HG02642 (cell line): ENCODE measurements at regions not wholly inside any gene's neighbourhood (a gene's known extent, or its start where the extent isn't known, plus 50 kb on each side); places are given as distances from the start of the nearest gene placed in this dataset.

Experiments
- ATAC-seq: cut with Tn5 transposase; IDR thresholded peaks from one replicate; pipeline ENCODE4 v1.9.1; 2021; ENCODE audit warnings: mild to moderate bottlenecking; ENCODE audit not compliant: unreplicated experiment, poor library complexity

DNA sequence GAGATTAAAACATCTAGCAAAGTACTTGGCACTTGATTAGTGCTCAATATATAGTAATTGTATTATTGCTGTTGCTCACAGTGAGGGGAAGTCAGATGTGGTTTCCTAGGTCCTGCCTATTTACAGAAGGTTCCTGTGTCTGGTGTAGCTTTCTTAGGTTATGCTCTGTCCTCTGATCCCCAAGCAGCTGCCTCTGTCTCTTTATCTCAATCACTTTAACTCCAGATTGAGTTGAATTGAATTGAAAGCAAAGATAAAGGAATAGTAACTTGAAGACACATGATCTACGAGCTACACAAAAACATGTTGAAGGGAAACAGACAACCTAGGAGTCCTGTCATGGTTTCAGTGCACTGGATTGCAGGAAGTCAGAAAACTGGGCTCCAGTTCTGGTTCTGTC, 113.9 kb upstream of the ADAMTSL1 start:
- ATAC-seq, result no peak

DNA sequence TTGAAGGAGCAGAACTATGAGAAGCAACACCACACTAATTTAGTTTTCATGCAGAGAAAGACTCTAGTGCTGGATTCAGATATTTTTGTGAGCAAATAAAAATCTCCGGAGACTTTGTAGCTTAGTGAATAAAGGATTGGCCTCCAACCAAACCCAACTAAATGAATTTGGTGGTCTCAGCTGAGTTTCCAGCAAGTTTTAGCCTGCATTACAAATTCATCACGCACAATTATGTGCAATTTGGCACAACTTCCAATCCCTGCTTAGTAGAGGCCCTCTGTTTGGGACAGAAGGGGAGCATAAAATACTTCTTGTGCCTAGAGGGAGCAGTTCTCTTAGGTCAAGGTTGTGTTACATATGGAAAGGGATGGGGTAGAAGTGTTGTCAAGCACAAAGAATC, 112.3 kb upstream of the ADAMTSL1 start:
- ATAC-seq, result no peak

DNA sequence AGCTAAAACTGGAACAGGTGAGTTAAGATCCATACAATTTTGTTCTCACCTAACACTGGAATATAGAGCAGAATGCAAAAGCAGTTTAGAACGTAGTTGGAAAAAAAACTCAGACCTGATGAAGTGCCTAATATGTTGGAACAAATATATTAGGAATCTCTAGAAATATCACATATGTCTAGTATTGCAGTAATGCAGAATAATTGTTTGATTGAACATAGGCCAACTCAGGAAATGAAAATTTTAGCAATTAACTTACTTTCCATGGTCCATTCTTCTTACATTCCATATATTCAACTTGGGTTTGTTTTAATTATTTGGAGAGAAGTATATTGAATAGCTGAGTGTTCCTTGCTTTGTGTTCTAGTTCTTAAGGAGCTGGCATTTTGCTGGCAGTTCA, 111.8 kb upstream of the ADAMTSL1 start:
- ATAC-seq, result no peak

DNA sequence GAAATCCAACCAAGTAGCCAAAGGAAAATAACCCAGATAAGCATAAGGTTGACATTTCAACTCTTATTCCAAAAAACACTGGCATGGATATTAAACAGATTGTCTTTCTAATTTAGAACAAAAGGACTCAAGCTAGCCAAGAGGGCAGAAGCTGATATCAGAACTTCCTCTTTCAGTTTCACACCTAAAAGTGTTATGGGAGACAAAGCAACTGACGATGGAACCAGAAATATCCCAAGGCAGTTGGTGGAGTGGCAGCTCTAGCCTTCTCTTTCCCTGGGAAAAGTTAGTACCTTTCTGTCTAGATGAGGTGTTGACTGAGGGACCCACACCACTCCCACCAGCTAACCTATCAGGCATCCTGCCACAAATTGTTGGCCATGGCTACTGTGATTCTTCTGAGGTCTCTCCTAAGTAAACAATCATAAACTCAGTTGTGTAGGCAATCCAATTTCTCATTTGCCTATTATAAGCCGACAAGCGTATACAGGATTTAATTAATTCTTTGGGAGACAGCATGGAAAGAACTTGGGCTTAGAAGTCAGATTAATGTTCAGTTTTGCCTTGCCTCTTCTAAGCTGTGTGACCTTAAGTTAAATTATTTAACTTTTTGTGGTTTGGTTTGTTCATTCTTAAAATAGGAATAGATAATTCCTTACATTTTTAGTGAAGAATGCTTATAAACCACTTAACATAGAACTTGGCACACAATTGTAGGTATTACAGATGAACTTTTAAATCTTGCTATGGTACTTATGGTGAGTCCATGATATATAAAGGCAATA, 110.9 kb upstream of the ADAMTSL1 start:
- no peak for ATAC-seq

DNA sequence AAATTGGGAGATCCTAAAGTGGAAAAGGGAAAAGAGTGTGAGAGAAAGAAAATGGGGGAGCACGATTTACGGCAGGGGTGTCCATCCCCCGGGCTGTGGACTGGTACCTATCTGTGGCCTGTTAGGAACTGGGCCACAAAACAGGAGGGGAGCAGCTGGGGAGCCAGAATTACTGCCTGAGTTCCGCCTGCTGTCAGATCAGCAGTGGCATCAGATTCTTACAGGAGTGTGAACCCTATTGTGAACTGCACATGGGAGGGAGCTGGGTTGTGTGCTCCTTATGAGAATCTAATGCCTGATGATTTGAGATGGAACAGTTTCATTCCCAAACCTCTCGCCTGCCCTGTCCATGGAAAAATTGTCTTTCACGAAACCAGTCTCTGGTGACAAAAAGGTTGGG, 108.3 kb upstream of the ADAMTSL1 start:
- no peak for ATAC-seq

DNA sequence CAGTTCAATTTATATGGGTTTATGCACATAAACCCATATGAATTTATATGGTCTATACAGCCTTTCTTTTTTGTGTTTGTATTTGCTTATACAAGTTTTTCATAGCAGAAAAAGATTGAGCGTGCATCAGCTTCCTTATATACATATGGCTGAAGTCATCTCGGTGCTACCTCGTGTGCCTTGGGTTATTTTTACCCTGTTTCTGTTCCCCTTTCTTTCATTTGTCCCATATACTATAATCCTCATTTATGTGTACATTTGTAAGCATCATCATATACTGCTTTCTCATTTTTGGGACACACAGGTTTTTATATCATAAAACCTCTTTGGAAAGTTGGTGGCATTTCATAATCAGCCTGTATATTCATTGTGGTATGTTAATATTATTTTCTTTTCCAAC, 107.8 kb upstream of the ADAMTSL1 start:
- ATAC-seq, result no peak

DNA sequence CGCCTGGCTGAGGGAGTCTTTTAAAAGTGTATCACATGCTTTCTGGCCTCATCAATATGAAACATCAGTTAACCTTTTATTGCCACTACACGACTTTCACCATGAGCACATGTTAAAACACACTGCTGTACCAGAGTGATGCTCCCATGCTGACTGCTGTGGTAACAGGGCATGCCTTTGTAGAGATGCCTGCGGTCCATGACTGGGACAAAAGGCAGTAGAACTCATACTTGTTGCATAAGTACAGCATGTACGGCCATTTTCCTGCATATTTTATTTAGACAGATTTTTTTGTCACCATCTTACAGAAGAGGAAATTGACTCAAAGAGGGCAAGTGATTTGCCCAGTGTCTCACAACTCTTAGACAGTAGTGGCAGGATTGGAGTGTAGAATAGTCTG, 105.7 kb upstream of the ADAMTSL1 start:
- ATAC-seq, result no peak

DNA sequence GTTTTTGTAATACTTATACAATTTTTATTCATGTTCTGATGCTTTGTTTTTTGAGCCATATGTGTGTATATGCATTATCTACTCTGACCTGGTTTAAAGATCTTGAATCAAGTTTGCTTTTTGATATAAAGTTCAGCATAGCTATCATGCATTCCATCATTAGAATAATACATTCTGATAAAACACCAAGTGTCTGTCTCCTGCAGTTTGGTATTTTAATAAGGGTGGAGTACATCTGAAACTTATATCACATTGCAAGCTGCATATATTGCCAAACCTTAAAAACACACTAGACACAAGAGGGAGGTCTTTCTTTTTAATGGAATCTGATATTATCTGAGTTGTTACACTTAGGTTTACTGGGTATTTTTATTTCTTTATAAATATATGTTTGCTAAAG, 102.8 kb upstream of the ADAMTSL1 start:
- ATAC-seq, result no peak

DNA sequence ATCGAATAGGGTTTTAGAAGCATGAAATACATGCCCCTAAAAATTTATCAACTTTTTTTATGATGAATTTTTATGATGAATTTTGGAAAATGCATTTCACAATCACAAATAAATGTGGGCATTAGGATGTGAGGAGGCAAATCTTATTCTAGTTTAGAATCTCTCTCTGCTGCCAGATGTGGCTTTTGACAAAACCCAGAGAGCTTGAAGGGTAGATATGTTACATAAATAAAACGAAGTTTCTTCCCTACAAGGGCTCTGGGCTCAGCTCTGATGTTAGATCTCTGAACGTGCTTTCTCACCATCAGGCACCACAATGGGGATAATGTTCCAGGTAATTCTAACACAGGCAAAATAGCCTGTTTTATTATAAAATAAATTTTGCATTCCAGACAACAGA, 102.3 kb upstream of the ADAMTSL1 start:
- ATAC-seq, result no peak

DNA sequence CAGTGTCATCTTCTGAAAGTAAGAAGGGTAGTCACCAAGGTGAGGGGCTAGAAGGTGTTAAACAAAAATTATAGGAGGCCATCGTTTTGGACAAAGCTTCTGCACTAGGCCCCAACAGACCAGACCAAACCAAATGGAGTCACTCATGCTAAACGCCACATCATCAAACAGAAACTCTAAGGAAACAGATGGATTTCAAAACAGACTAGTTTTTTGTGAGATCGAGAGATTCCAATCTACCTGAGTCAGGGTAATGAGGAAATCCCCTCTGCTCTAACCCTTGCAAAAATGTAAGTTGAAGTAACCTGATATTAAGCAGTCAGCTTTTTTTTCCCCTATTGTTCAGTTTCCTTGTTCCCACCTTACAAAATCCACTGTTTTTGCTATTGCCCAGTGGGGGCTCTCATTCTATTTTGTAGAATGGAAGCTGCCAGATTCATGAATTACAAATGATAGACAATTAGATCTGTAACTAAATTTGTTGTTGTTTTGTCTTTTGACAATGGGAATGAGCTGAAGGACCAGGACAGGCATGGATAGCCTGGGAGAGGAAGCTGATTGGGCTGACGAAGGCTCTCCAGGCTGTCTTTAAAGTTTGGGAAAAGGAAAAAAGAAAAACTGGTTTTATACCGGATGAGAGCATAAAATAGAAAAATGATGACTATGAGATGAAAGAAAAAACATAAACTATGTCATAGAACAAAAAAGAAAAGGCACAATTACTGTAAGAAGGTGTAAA, 94.7 kb upstream of the ADAMTSL1 start:
- no peak for ATAC-seq

DNA sequence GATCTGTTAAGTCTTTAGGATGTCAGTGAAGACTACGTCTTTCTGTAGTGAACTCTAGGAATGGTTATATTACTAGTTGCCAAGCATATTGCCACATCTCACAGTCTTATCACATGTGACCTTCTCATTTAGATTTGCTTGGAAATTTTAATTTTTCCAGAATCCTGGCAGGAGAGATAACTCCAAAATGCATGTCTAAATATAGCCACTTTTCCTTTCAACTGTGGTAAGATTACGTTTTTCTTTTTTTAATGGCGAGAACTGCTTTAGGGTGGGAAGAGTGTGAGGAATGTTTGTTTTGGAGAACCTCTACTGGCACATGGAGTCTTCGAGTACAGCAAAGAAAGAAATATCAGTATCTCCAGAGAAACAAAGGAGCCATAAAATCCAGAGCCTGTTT, 91.7 kb upstream of the ADAMTSL1 start:
- no peak for ATAC-seq

DNA sequence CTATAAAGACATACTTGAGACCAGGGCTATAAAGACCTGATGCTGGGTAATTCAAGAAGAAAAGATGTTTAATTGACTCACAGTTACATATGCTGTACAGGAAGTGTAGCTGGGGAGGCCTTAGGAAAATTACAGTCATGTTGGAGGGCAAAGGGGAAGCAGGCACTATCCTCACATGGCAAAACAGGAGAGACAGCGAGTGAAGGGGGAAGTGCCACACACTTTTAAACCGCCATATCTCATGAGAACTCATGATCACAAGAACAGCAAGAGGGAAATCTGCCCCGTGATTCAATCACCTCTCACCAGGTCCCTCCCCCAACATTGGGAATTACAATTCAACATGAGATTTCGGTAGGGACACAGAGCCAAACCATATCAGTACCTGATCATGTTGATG, 89.9 kb upstream of the ADAMTSL1 start:
- no peak for ATAC-seq

DNA sequence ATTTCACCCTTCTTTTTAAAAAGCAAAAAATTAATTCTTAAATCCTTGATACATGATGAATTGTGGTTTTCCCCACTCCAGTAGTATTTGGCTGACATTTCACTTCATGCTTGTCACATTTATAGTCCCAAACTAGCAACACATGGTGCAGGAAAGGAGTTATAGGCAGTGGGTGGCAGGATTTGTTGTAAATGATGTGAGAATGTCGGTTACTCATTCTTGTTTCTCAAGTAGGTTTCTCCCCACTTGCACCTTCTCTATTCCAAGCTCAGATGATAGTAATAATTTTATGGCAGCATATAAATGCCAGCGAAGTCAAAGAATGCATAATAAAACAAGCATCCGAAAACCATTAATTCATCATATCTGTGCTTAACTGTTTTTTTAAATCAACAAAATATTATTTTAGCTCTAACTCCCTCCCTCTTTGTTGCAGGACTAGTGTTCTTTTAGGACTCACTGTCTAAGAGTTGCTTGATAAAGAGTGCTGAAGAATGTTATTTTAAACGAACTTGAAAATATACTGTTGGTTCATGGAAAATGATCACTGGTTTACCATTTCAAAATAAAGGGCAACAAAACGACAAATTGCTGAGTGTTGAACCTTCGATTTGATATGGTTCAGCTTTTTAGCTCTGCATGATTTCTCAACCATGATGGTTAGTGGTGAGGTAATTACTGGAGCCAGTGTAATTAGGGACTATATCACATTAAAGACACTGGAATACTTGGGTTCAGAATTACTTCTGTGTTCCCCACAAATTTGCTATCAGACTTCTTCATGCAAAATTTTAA, 88.1 kb upstream of the ADAMTSL1 start:
- ATAC-seq, result no peak

DNA sequence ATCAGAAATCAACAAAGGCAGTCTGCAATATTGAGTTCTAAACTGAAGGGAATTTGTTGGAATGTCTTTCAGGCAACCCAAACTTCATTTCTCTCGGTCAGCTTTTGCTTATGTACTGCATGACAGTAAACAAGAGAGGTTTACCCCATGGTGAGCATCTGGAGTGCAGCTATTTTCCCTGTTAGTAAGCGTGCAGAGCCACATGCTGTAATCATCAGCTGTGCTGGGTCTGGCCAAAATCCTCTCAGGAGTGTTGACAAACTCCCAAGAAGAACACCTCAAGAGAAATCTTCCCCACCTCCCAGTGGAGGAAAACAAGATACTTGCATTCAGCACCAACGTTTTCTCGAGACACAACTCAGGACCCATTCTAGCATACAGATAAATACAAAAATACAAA, 83.6 kb upstream of the ADAMTSL1 start:
- ATAC-seq, result no peak

DNA sequence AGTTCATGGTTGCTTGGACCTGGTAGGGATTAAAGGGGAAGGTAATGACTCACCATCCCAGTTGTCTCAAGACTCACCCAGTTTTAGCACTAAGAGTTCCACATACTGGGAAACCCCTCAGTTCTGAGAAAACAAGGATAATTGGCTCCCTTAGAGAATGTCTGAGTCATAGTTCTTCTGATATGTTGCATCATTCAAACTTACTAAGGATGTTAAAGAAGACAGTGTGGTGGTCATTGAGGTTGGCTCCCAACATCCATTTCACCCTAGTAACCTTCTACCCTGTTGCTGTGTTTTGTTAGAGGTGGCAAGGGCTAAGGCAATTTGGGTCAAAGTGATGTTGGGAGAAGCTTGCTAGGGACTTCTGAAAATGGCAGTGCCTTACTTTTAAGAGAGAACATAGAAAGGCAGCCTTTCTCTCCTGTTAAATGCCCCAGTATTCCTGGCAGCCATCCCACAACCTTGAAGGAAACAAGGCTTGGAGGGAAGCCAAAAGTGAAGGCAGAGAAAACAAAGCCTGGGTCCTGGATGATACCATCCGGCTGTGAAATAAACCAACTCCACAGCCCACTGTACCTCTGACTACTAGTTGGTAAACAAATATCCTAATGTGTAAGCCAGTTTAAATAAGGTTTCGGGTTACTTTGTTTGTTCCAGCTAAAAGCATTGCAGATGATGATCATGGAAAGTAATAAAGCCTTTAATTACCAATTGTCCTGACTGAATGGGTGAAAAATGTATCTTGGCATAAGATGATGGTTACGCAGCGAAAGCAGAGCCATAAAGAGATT, 80.4 kb upstream of the ADAMTSL1 start:
- ATAC-seq, result no peak

DNA sequence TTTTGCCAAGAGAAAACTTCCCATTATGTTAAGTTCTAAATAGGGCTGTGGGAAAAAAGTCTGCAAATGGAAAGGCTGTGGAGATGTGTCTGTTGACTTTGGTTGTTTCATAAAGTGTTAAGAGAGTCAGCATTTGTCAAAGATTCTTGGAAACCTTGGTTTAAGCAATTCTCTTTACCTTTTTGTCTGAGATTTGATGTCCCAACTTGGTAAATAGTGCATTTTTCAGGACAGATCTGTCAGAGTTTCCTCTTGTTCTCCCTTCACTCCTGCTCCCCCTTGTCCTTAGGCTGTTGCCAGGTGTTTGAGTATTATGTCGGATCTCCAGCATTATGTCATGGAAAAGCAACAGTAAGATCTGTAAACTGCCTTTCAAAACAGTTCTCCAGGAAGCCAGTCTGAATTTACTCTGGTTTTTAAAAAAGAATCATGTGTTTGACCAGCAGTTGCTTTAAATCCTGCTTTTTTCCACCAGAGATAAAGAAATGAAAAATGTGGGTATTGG, 79.1 kb upstream of the ADAMTSL1 start:
- no peak for ATAC-seq

DNA sequence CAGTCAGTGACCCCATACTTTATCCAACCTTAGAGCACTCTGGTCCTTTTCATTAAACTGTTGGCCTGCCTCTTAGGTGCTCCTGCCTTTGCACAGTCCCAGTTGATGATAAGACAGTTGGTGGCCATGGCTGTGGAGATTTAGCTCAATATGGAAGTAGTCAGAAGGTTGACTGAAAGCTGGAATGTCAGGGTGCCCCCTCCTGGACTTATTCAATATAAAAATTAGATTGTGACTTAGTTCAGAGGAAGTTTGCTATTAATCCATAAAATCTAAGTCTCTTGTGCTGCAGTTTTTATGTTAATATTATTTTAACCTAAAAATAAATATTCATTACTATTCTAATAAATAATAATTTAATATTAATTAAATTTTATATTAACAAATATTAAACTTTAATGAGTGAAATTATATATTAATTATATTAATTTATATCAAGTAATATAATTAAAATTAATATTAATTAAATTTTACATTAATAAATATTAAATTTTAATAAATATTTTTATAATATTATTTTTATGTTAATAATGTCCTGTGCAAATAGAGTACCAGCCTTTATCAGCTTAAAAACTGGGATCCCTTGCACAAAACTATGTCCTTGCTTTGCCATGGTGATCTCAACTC, 77.7 kb upstream of the ADAMTSL1 start:
- ATAC-seq, result no peak

DNA sequence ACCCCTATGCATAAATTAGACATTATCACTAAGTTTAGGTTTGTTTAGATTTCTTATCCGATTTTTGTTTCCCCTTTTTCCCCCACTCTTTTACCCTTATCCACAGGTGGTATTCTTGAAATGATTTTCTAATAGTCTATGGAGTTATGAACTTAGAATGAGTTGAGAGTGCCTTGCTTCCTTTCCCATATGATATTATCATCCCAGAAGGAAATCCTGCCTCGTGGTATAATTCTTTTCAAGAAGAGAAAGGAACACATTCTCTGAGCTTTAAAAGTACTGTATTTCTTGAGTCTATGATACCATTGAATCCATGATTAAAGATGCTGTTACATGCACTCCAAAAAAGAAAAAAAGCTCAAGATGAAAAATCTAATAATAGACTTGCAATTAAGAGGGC, 76.9 kb upstream of the ADAMTSL1 start:
- ATAC-seq, result no peak

DNA sequence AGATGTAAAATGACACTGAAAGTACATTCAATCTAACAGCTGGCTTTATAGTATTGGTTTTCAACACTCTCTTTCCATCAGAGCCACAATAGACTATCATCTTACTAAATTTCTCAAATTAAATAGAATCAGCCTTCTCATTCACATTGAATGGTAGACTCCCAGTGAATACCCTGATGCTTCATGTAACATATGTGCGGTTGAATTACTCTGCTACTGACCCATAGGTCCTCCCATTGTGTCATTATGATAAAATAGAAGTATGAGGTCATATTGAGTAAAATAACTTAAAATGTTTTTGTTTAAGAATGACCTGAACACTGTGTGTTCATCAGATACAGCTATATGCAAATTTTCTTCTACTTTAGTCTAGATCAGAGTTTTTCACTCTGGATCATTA, 75.9 kb upstream of the ADAMTSL1 start:
- no peak for ATAC-seq
